22Rv1 (cell line): ENCODE measurements at regions not wholly inside any gene's neighbourhood (a gene's known extent, or its start where the extent isn't known, plus 50 kb on each side); places are given as distances from the start of the nearest gene placed in this dataset.

Experiments used
- ZFX ChIP-seq: fragments of 450-650 bp; IDR thresholded peaks from 2 replicates; pipeline ENCODE4 v1.6.1; 2017; ENCODE audit warnings: antibody characterized with exemption, borderline replicate concordance
- TF ChIP-seq, protein P1 (sequence below): fragments of 450-650 bp; IDR thresholded peaks from 2 replicates; pipeline ENCODE4 v1.5.1; 2017; ENCODE audit warnings: mild to moderate bottlenecking

DNA sequence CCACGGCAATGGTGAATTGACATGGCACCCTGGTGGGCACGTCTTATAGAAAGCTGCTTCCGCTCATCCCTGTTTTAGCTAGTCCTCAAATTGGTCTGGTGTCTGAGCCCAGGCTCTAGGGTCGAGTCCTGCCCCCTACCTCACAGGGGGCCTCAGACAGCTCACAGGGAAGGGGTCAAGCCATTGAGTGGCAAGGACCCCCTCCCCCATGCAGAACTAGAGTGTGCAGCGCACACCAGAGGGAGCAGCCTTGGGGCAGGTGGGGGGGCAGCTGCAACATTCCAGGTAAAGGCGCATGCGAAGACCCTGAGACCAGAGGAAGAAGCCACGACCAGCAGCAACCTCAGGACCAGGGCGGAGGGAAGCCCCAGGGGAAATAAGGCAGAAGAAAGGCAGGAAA, 240.4 kb upstream of the PPP2R2D start:
- TF ChIP-seq, protein P1, sequence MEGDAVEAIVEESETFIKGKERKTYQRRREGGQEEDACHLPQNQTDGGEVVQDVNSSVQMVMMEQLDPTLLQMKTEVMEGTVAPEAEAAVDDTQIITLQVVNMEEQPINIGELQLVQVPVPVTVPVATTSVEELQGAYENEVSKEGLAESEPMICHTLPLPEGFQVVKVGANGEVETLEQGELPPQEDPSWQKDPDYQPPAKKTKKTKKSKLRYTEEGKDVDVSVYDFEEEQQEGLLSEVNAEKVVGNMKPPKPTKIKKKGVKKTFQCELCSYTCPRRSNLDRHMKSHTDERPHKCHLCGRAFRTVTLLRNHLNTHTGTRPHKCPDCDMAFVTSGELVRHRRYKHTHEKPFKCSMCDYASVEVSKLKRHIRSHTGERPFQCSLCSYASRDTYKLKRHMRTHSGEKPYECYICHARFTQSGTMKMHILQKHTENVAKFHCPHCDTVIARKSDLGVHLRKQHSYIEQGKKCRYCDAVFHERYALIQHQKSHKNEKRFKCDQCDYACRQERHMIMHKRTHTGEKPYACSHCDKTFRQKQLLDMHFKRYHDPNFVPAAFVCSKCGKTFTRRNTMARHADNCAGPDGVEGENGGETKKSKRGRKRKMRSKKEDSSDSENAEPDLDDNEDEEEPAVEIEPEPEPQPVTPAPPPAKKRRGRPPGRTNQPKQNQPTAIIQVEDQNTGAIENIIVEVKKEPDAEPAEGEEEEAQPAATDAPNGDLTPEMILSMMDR = no peak
- TF ChIP-seq ZFX = no peak
